ENCODE measurements at regions not wholly inside any gene's neighbourhood (a gene's known extent, or its start where the extent isn't known, plus 50 kb on each side); places are given as distances from the start of the nearest gene placed in this dataset.

GRCh38 chr2:217563565-217563964 is 439.2 kb downstream of the TNS1 start:
- no peak for DNase-seq

- no peak for DNase-seq
These were observed 439.8 kb downstream of the TNS1 start for GRCh38 chr2:217562871-217563480.

- DNase-seq, result no peak
These were observed 443.7 kb downstream of the TNS1 start for GRCh38 chr2:217559084-217559483.

GRCh38 chr2:217555081-217555876 is 447.5 kb downstream of the TNS1 start:
- DNase-seq, result no peak

GRCh38 chr2:217553679-217554078 is 449.1 kb downstream of the TNS1 start:
- DNase-seq, result no peak

- no peak for DNase-seq
These were observed 449.6 kb downstream of the TNS1 start for GRCh38 chr2:217553202-217553601.

DNA sequence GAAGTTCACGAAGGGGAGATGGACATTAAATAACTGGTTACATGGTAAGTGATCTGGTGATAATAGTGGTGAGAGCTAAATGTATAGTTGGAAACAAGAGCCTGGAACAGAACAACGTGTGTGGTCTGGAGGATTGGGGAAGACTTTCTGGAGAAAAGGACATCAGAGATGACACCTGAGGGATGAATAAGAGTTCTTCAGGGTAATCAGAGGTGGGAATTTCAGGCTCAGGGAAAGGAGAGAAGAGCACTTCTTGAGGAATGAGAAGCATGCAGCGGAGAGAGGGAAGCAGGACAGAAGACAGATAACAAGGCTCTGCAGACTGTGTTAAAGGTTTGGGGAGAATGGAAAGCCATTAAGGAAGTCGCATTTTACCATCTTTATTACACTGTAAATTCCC is 450.7 kb downstream of the TNS1 start:
- DNase-seq, result no peak

GRCh38 chr2:217551252-217551899 is 451.4 kb downstream of the TNS1 start:
- DNase-seq, result peak; percentile 24

DNA sequence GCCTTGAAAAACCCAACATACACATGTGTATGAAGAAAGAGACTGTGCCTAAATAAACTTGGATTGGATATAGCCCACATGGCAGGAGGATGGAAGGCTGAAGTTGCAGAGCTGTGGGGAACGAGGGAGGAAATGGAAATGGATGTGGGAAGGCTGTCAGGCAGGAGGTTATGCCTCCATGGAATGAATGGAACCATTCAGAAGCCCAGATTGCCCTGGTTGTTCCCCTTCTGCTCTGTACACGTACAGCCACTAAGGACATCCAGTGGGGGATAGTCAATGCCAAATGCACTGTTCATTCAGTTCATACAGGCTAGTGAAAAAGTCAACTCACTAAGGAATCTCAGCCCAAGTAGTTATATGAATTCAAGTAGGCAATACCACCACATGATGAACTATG is 463.7 kb downstream of the TNS1 start:
- no peak for DNase-seq

- DNase-seq, result no peak
These were observed 464.1 kb downstream of the TNS1 start for GRCh38 chr2:217538719-217539118.

- no peak for DNase-seq
These were observed 466.7 kb downstream of the TNS1 start for GRCh38 chr2:217535957-217536708.

- no peak for DNase-seq
These were observed 472.3 kb downstream of the TNS1 start for GRCh38 chr2:217530392-217531090.

DNA sequence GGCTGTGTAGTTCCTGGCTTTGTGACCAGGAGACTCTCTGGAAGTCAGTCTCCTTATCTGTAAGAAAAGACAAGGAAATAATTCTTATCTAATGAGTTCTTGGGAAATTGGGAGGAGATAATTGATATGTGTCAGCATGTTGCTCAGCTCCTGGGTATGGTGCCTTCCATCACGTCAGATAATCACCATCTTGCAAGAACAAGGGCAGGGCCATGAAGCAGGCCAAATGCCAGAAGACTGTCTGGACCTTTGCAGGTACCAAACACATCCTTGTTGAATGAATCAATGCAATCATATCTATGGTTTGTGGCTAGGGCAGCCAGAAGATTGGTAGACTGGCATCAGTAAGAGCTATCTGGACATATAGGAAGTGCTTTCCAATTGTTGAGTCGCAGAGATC is 473.5 kb downstream of the TNS1 start:
- no peak for DNase-seq

- no peak for DNase-seq
These were observed 475.1 kb downstream of the TNS1 start for GRCh38 chr2:217527590-217528202.

DNA sequence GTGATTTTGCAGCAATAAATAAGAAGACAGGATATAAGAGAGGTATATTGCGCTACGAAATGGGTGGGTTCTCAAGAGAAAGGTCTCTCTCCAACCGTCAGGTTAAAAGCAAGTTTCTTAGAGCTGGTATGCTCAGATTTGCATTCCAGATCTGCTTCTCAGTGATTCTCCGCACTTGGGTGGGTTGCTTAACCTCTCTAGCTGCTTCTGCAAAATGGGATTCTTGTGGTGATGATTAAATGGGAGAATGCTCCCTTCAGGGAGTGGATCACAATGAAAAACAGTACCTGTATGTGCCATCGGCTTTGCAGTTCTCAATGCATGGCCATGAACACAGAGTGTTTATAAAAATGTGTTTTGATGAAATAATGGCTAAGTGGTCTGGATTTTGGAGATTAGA is 477.7 kb downstream of the TNS1 start:
- DNase-seq, result no peak

DNA sequence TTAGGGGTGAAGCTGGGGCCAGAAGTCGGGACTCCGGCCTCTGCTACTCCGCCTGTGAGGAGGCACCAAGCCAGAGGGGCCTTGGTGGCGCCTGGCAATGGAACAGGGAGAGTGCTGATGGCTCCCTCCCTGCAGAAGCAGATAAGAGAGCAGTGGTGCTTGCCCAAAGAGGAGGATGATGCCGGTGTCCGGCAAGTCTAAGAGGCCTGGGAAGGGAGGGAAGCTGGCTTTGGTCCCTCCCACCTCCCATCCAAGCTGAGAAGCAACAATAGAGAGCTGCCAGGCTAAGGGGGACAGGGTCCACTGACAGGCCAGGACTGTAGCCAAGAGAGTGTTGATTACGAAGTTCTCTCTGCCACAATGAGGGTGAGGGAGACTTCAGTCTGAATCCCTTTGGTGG is 479.5 kb downstream of the TNS1 start:
- DNase-seq, result no peak

DNA sequence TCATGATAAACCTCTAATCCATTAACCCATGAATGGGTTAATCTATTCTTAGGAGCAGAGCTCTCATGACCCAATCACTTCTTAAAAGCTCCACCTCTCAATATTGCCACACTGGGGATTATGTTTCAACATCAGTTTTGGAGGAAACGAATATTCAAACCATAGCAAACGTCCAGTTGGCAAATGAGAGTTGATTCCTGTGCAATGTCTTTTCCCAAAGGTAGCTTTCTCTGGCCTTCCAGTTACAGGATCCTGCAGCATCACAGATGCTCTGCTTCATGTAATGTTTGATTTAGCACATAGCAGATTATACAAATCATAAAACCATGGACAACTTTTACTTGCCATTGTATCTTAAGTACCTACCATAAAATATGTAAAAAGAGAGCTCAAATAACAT is 481.0 kb downstream of the TNS1 start:
- DNase-seq, result peak; percentile 25

DNA sequence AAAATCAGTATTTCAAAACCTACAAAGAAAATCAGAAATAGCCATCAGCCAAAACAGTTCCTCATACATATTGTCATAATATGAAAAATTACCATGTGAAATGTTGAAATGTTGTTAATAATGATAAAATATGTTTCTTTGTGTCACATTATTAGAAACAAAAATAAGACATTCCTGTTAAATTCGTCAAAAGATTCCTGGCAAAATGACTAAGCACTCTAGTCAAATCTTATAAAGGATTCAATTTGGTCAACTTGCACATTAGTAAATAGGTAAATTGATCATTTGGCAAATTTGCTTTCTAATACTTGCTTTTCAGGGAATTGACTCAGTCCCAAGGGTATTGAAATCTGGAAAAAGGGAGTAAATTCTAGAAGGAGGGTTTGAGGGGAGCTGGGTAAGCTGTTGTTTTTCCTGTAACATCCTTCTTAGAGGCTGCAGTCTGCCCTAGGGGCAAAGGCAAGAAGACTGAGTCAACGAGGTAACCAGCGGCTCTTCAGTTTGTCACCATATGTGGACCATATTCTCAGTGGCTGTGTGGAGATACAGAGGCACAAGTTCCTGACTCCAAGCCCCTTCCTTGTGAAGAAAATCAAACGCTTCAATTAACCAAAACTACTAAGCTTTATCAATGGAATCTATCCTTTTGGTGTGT is 482.3 kb downstream of the TNS1 start:
- DNase-seq, result no peak

DNA sequence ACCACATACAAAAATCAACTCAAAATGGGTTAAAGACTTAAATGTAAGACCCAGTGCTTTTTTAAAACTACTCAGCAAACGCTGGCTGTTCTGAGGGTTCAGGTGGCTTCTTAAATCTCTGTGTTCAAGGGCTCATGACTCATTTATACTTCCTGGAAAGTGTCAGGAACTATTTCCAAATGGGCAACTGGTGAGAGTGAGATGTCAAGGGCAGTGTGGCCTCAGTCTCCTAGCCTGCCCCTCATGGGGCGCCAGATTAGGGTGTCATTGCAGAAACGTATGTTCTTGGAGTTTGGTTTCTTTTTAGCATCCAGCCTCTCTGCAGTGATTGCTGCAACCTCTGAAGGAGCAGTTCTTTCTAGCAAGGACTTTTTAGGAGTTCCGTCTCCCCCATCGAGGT is 485.4 kb downstream of the TNS1 start:
- DNase-seq, result no peak

DNA sequence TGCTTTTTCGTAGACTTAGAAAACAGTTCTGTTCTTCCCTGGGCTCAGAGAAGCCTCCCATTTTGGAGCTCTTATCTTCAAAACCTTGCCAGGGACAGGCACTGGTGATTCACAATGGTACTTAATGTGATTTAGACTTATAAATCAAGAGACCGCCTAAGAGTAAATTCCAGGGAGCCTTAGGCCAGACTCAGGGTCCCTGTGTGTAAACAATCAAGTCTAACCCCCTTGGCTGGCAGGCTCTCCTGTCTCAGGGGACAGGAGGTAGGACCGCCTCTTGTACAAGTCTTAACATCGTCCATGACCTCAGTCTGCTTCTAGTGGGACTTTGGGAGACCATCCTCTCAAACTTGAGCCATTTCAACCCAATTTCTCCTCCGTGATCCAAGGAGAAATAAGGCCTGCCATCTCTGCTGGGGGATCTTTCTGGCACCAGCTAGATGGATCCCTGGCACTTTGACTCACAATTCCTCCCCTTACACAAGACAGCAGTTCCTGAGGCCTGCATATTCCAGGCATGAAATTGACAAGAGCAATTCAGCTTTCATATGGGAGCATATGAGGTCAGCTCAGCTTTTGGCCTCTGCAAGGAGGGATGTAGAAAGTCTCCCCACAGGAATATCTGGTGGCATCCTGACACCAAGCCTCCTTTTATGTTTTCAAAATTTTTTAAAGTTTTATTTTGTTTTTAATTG is 487.0 kb downstream of the TNS1 start:
- peak; percentile 11 for DNase-seq

DNA sequence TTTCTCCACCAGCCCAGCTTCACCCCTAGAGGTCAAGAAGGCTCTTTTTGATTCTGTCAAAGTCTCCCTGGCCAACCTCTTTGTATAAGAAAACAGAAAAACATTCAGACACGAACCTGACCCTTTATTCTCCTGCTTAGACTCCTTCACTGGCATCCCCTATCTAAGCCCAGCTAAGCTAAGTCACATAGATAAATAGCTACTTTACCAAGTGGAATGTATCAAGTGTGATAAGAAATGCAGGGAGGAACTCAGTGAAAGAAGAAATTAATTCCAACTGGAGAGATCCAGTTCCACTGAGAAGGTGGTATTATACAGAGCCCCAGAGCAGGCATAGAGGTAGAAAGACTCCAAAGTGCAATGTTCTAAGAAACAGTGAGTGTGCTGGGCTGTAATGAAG is 489.5 kb downstream of the TNS1 start:
- DNase-seq, result no peak

Data from NCI-H82 (cell line).